Caki2 (cell line): ENCODE measurements at regions not wholly inside any gene's neighbourhood (a gene's known extent, or its start where the extent isn't known, plus 50 kb on each side); places are given as distances from the start of the nearest gene placed in this dataset.

Source experiments
- DNase-seq: peaks from one replicate; pipeline ENCODE4 v3.0.0-alpha.2; 2015; ENCODE audit warnings: low read depth
- in situ Hi-C: cut with HindIII; loops from 2 replicates; pipeline ENCODE4 v1.10.0; 2016; ENCODE audit warnings: low sequenced_read_pairs, low pct_unique_long_range_greater_than_20kb, mixed read lengths

DNA sequence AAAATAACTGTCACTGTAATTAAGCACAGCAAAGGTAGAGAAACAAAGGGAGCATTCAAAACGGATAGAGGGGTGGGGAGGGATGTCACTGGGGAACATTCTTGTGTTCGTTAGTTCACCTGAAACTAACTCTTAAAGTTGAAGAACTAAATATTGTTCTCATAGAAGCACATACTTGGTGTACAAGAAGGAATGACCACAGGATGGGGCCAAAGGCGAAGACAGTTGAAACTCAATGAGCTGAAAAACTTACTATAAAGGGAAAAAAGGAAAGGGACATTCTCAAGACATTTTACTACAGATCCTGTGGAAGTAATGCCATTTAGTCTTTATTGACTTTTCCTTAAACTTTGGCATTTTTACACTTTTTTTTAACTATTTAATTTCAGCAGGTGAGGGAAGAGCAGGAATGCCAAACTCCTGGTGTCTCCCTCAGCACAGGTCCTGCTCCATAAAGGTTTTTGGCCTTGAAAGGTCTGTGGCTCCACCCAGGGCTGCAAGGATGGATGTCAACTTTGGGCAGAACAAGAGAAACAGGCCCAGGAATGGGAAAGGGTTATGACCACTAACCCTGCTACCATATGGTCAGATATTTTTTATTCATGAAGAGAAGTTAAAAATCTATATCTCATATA, 197.6 kb upstream of the RASA1 start:
- DNase-seq, result no peak
- in situ Hi-C loops, result no loop called here

DNA sequence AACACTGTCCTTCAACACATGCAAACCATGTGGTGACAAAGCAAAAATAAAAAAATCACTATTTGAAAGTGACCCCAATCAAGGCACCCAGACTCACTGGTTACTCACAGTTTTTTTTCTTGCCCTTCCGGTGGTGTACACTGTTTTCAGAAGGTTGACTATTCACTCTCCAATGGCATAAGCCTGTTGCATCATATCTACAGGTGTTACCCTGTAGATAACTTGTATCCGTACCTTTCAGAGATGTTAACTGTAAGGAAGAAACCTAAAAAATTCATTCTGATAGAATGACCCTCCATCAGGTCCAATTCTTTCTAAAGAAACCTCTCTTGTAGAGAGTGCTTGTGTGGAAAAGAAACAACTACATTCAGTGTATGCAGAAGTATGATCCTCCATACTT, 193.6 kb upstream of the RASA1 start:
- DNase-seq, result no peak
- in situ Hi-C loops, result no loop called here

DNA sequence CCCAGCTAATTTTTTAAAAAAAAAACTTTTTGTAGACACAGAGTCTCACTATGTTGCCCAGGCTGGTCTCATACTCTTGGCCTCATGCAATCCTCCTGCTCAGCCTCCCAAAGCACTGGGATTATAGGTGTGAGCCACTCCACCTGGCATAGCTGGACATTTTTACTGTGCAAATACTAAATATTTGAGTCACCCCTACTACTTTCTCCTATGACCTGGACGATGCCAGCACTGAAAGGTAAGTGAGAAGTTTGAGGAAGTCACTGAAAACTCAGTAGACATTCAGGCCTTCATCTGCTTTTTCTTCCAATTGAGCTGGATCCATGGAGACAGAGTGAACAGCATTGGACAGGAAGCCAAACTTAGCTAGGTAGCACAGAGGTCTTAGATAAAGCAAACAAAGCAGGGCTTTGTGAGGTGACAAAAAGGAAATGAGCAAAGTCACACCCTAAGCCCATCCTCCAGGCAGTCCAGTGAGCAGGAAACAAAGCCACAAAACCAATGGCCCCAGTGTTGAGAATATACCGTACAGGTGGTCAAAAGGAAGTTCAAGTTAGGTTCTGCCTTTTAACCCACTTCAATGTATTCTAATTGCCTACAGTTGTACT, 192.6 kb upstream of the RASA1 start:
- in situ Hi-C loops, result no loop called here
- DNase-seq, result no peak

DNA sequence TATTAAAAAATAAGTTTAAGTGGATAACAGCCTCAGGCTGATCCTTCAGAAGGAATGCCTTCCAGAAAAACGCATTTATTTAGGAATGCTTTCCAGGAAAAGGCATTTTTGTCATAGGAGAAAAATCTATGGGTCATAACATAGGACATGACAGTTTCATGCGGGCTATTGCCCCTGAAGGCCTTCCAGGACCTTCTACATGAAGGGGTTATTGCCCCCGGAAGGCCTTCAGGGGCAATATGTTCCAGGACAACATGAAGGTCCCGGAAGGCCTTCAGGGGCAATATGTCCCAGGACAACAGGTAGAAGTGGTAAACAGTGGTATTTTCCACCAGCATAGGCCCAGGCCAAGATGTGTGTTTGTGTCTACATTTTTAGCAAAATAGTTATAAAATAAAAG, 191.3 kb upstream of the RASA1 start:
- in situ Hi-C loops, result no loop called here

DNA sequence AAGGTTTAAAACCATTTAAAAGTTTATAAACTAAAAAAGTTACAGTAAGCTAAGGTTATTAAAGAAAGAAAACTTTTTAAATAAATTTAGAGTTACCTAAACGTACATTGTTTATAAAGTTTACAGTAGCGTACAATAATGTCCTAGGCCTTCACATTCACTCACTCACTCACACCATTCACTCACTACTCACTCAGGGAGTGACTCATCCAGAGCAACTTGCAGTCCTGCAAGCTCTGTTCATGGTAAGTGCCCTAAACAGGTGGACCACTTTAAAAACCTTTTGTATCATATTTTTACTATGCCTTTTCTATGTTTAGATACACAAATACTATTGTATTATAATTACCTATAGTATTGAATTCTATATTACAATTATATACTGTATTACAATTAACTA, 190.8 kb upstream of the RASA1 start:
- no peak for DNase-seq
- in situ Hi-C loops, result no loop called here

More for the DNA sequence above, 191.3 kb upstream of the RASA1 start:
- no peak for DNase-seq

DNA sequence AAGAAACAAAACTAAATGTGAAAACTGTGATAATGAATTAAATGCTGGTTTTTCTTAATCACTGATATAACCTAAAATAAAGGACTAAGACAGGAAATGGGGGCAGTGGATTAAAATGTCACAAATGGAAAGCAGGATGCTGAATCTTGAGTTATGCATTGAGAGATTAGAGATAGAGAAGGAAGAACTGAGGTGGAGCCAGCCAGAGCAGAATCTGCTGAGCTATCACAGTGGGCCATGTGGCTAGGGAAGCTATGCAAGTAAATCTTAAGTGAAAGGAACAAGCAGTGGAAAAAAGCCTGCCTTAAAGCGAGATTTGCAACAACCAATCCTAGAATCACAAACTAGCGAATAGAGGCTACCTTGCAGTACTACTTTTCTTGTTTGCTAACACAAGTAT, 188.5 kb upstream of the RASA1 start:
- in situ Hi-C loops, result no loop called here

DNA sequence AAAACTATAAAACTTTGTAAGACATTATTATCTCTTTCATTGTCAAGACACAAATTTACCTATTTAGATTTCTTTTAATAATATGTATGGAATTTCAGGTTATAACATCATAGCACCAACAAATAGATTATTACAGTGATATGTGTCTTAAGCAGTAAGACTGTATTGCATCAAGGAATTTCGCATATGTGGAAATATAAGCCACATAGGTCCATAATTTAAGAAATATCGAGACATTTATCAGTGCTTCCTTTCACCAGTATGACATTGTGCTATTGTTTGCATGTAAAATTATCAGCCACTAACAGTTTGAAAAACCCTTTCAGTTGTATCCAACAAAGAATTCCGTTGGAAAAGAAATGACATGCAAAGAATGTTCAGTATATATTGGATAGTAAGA, 186.7 kb upstream of the RASA1 start:
- in situ Hi-C loops, result no loop called here
- no peak for DNase-seq

More for the DNA sequence above, 188.5 kb upstream of the RASA1 start:
- DNase-seq, result no peak

DNA sequence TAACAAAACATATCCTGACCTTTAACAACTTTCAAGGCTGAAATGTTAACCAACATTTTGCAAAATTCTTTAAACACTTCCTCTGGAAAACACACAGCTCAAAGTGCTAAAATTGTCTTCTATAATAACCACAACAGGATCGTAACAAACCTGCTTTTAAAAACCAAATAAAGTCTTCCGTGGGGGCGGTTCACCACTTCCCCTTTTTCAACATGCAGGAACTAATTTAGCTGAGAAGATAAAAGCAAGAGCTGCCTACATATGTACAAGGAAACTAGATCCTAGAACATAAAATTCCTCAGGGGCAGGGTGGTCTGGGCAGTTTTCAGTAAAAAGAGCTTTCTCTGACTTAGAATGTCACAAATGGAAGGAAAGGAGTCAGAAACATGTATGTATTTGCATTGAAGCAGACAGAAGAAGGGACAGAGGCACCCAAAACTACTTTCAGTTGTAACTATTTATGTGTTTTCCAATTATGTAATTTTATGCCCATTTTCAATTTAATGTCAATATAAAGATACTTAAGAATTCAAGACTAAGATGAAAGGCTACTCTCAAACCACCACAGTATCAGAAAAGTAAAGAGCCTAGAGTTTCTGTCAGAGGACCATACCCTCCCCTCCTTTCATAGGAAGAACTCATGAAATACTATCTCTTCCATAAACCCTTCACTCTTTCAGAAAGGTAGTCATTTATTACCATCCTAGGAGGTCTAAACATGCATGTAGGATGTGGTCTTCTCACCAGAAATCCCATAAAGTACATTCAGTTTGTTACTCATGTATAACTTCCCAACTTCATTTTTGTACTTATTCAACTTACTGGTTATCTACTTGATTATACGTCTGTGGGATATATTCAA, 185.9 kb upstream of the RASA1 start:
- in situ Hi-C loops, result no loop called here
- DNase-seq, result no peak

DNA sequence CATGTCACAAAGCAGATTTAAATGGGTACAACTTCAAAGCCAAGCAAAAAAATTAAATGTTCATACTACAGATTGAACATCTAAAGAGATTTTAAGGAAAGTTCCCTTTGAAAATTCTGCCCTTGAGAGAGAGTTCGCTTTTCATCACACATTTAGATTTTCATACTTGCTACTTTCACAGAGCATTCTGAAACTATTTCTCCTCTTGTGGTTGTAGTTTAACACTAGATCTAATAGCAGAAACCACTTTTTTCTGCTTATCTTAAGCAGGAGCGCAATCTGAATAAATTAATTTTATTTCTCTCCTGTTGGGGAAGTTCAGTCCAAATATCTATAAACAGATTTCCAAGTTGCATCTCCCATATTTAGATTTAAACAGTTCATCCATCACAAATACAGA, 173.3 kb upstream of the RASA1 start:
- in situ Hi-C loops, result no loop called here
- no peak for DNase-seq

DNA sequence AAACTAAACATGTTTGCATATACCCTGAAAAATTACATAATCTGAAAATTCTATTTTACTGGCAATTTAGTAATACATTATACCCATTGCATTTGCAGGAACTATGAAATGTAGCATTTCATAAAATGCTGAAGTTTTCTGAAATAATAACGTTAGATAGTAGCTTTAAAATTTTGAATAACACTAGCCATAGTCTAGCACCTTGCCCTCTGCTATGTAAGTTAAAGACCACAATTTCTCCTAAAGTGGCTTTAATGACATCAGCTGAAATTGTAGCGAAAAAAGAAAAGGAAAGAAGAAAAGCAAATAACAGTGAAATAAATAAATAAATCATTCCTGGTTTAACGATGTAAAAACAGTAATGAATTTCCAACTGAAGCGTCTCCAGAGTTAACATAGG, 172.8 kb upstream of the RASA1 start:
- no peak for DNase-seq
- in situ Hi-C loops, result no loop called here

DNA sequence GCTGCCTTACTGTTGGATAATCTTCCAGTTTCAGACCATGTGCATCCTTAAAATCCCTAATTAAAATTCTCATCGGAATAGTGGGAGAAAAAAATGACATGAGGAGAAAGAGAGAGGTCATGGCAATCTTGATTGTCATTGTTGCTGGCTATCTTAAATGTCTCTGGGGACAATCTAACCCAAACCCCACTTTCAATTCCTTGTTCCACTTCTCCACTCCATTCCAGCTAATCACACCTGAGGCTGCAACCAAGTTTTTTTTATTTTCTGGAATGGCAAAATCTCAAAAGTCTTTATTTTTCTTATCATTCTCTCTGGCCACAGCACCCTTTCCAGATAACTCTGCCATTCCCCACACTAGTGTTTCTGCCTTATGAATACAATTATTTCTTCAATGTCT, 171.9 kb upstream of the RASA1 start:
- in situ Hi-C loops, result no loop called here
- no peak for DNase-seq

DNA sequence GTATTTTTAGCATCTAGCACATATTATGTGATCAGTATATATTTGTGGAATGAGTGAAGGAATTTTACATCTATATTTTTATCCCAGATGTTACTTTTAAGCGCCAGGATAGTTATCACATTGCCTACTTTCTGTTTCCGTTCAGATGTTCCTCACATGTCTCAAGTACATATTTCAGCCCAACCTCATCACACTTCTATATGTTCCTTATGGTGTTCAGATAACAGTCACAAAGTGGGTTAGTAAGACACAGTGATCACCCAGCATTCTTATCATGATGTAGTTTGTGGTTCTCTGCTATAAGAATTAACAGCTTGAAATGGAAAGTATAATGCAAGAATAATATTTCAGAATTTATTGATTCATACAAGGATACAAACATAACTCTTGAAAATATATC, 170.0 kb upstream of the RASA1 start:
- in situ Hi-C loops, result no loop called here

DNA sequence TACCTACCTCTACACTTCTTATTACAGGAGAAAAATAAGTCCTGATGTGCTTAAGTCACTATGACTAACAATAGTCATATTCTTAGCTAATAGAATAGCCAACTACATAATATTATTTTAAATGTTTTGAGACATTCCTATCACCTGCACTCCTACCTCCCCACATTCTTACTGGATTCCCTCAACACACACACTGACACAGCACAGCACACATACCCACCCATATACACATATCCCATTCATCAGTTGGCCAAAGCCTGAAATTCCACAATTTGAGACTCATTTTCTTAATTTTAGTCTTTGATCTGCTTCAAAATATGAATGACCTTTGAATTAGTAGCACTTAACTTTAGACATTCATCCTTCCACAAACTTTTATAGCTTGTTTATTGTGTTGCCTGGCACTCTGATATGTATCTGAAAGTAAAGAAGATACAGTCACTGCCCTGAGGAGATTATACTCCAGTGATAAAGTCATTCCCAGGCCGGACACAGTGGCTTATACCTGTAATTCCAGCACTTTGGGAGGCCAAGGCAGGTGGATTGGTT, 168.3 kb upstream of the RASA1 start:
- in situ Hi-C loops, result no loop called here
- no peak for DNase-seq

More for the DNA sequence above, 170.0 kb upstream of the RASA1 start:
- DNase-seq, result no peak

DNA sequence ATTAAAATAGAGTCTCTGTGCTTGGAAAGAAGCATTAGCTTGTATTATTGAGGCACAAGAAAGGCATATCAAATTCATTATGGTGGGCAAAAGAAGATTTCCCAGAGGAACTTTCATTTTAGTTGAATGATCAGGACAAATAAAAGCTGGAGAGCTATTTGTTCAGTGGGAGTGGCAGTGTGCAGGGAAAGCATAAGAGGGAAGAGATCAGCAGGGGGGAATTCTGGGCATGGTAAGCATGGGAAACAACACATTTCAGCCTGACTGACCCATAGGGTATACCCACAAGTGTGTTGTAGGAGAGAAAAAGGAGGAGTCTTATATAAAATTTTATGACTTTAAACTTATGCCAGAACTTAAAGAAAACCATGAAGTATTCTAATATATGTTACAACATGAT, 167.7 kb upstream of the RASA1 start:
- in situ Hi-C loops, result no loop called here
- no peak for DNase-seq

DNA sequence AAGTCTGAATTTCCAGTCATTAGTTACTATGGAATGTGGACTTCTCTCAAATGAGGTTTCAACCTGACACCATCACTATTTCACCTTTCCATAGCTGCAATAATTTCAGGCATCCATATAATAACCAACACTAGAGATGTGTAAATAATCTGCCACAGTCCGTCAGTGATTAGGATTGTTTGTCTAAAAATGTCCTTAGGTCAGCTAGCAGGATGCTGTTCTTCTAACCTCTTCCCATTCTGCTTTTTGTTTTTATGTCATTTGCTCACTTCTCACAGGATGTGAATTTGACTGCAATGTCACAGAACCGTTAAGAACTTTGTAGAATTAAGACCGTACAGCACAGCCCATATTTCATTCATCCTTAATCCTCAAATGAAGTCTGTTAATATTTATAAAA, 166.4 kb upstream of the RASA1 start:
- no peak for DNase-seq
- in situ Hi-C loops, result no loop called here

DNA sequence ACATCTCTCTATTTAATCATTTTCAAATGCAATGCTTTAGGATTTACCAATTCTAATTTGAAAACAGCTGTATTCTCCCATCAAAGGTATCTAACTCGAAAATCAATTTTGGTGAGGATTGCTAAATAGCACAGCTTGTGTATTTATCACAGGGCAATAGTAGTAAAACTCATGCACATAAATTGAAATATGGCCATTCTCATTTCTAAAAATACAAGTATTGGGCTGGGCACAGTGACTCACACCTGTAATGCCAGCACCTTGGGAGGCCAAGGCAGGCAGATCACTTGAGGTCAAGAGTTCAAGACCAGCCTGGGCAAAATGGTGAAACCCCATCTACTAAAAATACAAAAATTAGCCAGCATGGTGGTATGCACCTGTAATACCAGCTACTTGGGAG, 164.8 kb upstream of the RASA1 start:
- in situ Hi-C loops, result no loop called here
- no peak for DNase-seq

DNA sequence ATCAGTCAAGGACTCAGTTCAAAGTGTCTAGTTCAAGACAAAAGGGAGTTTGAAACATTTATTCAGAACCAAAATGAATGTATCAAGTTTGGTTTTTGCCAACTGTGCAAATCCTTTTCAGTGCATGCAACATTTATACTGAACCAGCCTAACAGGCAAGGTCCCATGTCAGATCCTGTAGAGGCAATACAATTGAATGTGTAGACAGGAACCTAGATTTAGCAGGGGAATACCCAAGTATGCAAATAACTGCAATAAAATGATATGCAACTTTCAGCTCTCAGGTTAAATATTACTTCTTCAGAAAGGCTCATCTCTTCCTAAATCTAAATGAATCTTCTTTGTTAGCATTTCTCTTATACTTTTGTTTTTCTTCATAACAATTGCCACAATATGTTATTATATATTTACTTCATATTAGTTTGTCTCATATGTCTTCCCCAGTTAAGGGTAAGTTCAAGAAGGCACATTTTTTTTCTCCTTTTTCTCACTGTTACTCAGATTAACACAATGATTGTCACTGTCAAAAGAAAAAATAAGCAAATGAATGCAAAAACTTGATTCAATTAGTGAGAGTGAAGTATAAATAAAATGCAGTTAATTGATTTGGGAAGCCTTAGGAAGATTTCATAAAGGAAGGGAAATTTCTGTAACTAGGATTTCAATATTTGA, 163.9 kb upstream of the RASA1 start:
- in situ Hi-C loops, result no loop called here
- DNase-seq, result no peak

DNA sequence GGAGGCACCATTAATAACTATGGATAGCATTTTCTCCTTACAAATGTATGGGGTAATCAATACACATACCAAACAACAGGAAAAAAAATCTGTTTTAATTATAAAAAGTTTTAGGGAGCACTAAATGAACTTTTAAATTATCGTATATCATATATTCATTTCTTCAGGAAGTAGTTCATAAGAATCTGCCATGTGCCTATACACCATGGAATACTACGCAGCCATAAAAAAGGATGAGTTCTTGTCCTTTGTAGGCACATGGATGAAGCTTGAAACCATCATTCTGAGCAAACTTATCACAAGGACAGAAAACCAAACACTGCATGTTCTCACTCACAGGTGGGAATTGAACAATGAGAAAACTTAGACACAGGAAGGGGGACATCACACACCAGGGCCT, 162.1 kb upstream of the RASA1 start:
- DNase-seq, result no peak
- in situ Hi-C loops, result no loop called here

DNA sequence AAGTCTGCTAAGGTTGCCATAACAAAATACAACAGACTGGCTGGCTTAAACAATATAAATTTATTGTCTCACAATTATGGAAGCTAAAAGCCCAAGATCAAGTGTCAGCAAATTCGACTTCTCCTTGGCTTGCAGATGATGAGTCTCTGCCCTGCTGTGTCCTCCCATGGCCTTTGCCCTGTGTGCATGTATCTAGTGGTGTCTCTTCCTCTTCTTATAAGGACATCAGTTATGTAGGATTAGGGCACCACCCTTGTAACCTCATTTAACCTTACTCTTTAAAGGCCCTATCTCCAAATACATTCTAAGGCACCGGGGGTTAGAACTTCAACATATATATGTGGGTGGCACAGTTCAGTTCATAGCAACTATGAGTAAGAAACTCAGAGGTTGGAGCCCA, 157.9 kb upstream of the RASA1 start:
- in situ Hi-C loops, result no loop called here
- DNase-seq, result no peak
